H1 (cell line): ENCODE measurements at regions not wholly inside any gene's neighbourhood (a gene's known extent, or its start where the extent isn't known, plus 50 kb on each side); places are given as distances from the start of the nearest gene placed in this dataset.

Experiments
- CTCF ChIA-PET: fragments of 300-600 bp; sonication (Branson Sonifier 250); formaldehyde crosslinking; loops from one replicate; lab custom pipeline; 2021; ENCODE audit not compliant: partially characterized antibody; lab: Charles Lee
- POLR2A ChIA-PET: fragments of 300-600 bp; sonication (Branson Sonifier 250); formaldehyde crosslinking; loops from one replicate; lab custom pipeline; 2021; ENCODE audit warnings: inconsistent platforms; ENCODE audit not compliant: partially characterized antibody; lab: Charles Lee
- DNase-seq, 2 experiments: peaks; one replicate each; pipeline versions ENCODE4 v3.0.0 to v3.0.0-alpha.2; 2010 to 2022; ENCODE audit warnings: low spot score in 2 of 2, low read depth in 1 of 2, mixed read lengths in 1 of 2
- FAIRE-seq: peaks from 2 replicates; lab custom pipeline; 2011; peaks lifted over from hg19 to GRCh38; lab: Jason Lieb, UNC
- H2AFZ ChIP-seq: 2 replicates; pipeline ENCODE4 v1.8.1; 2012; ENCODE audit warnings: low read length, inconsistent platforms
- H2AK5ac ChIP-seq: 2 replicates; pipeline ENCODE4 v1.6.1; 2013; ENCODE audit warnings: low read depth, low read length
- H2BK120ac ChIP-seq: replicated peaks from 2 replicates; pipeline ENCODE3; 2013; ENCODE audit warnings: low read depth, low read length, inconsistent platforms
- H2BK12ac ChIP-seq: 2 replicates; pipeline ENCODE4 v1.6.1; 2013; ENCODE audit warnings: low read depth, low read length
- H2BK15ac ChIP-seq: 2 replicates; pipeline ENCODE4 v1.6.1; 2013; ENCODE audit warnings: low read length
- H2BK20ac ChIP-seq: 2 replicates; pipeline ENCODE4 v1.6.1; 2013; ENCODE audit warnings: low read length
- H2BK5ac ChIP-seq: 2 replicates; pipeline ENCODE4 v1.6.1; 2013; ENCODE audit warnings: low read depth, low read length
- H3K14ac ChIP-seq: 2 replicates; pipeline ENCODE4 v1.6.1; 2013; ENCODE audit warnings: inconsistent platforms; ENCODE audit not compliant: insufficient read length
- H3K18ac ChIP-seq: 2 replicates; pipeline ENCODE4 v1.6.1; 2013; ENCODE audit warnings: low read length; ENCODE audit errors: extremely low read depth
- H3K23ac ChIP-seq: 2 replicates; pipeline ENCODE4 v1.6.1; 2013; ENCODE audit warnings: inconsistent platforms; ENCODE audit not compliant: insufficient read length
- H3K23me2 ChIP-seq: 2 replicates; pipeline ENCODE4 v1.6.1; 2013; ENCODE audit warnings: low read depth, low read length
- H3K27ac ChIP-seq: 2 replicates; pipeline ENCODE4 v1.6.1; 2011; ENCODE audit warnings: low read depth, low read length, inconsistent platforms
- H3K27me3 ChIP-seq, 4 experiments: replicated peaks in 1 of 4; 1 replicate in 1 of 4; 2 replicates in 3 of 4; pipeline versions ENCODE4 v1.6.1 to v1.8.1; 2011 to 2013; ENCODE audit warnings: low read length in 3 of 4, mild to moderate bottlenecking in 3 of 4, inconsistent platforms in 2 of 4, mixed read lengths in 2 of 4, moderate library complexity in 1 of 4; ENCODE audit not compliant: control insufficient read depth in 3 of 4, insufficient read depth in 3 of 4; ENCODE audit errors: extremely low read depth in 1 of 4
- H3K36me3 ChIP-seq, 4 experiments: 2 replicates each; pipeline versions ENCODE4 v1.6.1 to v1.8.1; 2011 to 2013; ENCODE audit warnings: mild to moderate bottlenecking in 4 of 4, low read length in 3 of 4, moderate library complexity in 2 of 4, control low read depth in 1 of 4, inconsistent platforms in 1 of 4; ENCODE audit not compliant: insufficient read depth in 4 of 4, control insufficient read depth in 2 of 4
- H3K4ac ChIP-seq: replicated peaks from 2 replicates; pipeline ENCODE3; 2013; ENCODE audit warnings: low read length, low read depth, mixed read lengths, inconsistent platforms; ENCODE audit not compliant: insufficient read length
- H3K4me1 ChIP-seq, 4 experiments: replicated peaks in 1 of 4; 1 replicate in 1 of 4; 2 replicates in 3 of 4; pipeline versions ENCODE4 v1.6.1 to v1.8.1; 2011 to 2013; ENCODE audit warnings: low read length in 3 of 4, inconsistent platforms in 2 of 4, mixed read lengths in 1 of 4; ENCODE audit not compliant: insufficient read depth in 4 of 4, control insufficient read depth in 3 of 4
- H3K4me2 ChIP-seq, 2 experiments: 2 replicates each; pipeline versions ENCODE4 v1.6.1 to v1.8.1; 2011 to 2013; ENCODE audit warnings: low read depth in 2 of 2, low read length in 2 of 2, control low read depth in 1 of 2, inconsistent platforms in 1 of 2, mild to moderate bottlenecking in 1 of 2; ENCODE audit not compliant: insufficient read depth in 1 of 2
- H3K4me3 ChIP-seq, 4 experiments: fragments of 200-600, 300-600 bp in 1 of 4; sonication (generic), shearing (Covaris generic), sonication (Bioruptor Twin) in 1 of 4; 2 replicates each; pipeline versions ENCODE4 v1.5.1 to v1.8.1; 2011 to 2016; ENCODE audit warnings: low read length in 4 of 4, low read depth in 3 of 4, control low read depth in 2 of 4, inconsistent platforms in 2 of 4, mild to moderate bottlenecking in 2 of 4, mixed read lengths in 1 of 4, moderate library complexity in 1 of 4; ENCODE audit not compliant: insufficient read depth in 2 of 4; ENCODE audit errors: extremely low read depth in 1 of 4
- H3K56ac ChIP-seq: replicated peaks from 2 replicates; pipeline ENCODE3; 2013; ENCODE audit warnings: low read depth, mild to moderate bottlenecking, mixed read lengths, low read length, inconsistent platforms; ENCODE audit not compliant: insufficient read length
- H3K79me1 ChIP-seq: 2 replicates; pipeline ENCODE4 v1.6.1; 2013; ENCODE audit warnings: low read depth, low read length, control low read depth
- H3K79me2 ChIP-seq, 2 experiments: 2 replicates each; pipeline versions ENCODE4 v1.6.1 to v1.8.1; 2012 to 2013; ENCODE audit warnings: low read length in 2 of 2, mild to moderate bottlenecking in 2 of 2, inconsistent platforms in 1 of 2; ENCODE audit not compliant: insufficient read depth in 2 of 2, control insufficient read depth in 1 of 2
- H3K9ac ChIP-seq, 4 experiments: replicated peaks in 1 of 4; 1 replicate in 1 of 4; 2 replicates in 3 of 4; pipeline versions ENCODE4 v1.6.1 to v1.8.1; 2011 to 2013; ENCODE audit warnings: low read depth in 3 of 4, low read length in 3 of 4, control low read depth in 2 of 4, mild to moderate bottlenecking in 2 of 4, moderate library complexity in 2 of 4, inconsistent platforms in 1 of 4; ENCODE audit errors: extremely low read depth in 1 of 4
- H3K9me3 ChIP-seq, 2 experiments: 2 replicates each; pipeline versions ENCODE4 v1.6.1 to v1.8.1; 2012 to 2013; ENCODE audit warnings: mild to moderate bottlenecking in 2 of 2, moderate library complexity in 2 of 2, control low read depth in 1 of 2, inconsistent platforms in 1 of 2, low read depth in 1 of 2, low read length in 1 of 2, mixed read lengths in 1 of 2; ENCODE audit not compliant: insufficient read depth in 2 of 2
- H4K20me1 ChIP-seq, 2 experiments: replicated peaks in 1 of 2; 2 replicates each; pipeline versions ENCODE3 to v1.8.1; 2011 to 2013; ENCODE audit warnings: inconsistent platforms in 2 of 2, low read length in 2 of 2, mild to moderate bottlenecking in 1 of 2; ENCODE audit not compliant: insufficient read depth in 2 of 2, control insufficient read depth in 1 of 2
- H4K5ac ChIP-seq: 2 replicates; pipeline ENCODE4 v1.6.1; 2013; ENCODE audit warnings: low read length, low read depth, mixed read lengths, inconsistent platforms; ENCODE audit not compliant: insufficient read length
- H4K8ac ChIP-seq: 2 replicates; pipeline ENCODE4 v1.8.0; 2013; ENCODE audit warnings: mild to moderate bottlenecking, moderate library complexity, low read length, inconsistent platforms; ENCODE audit not compliant: insufficient read depth; ENCODE audit errors: extremely low read depth
- H4K91ac ChIP-seq: replicated peaks from 2 replicates; pipeline ENCODE3; 2013; ENCODE audit warnings: low read length, mixed read lengths, inconsistent platforms; ENCODE audit not compliant: insufficient read length
- JUND ChIP-seq: IDR thresholded peaks from 2 replicates; pipeline ENCODE4 v1.6.1; 2011; ENCODE audit warnings: mild to moderate bottlenecking, improper control_type of control experiment, low read length
- NRF1 ChIP-seq: IDR thresholded peaks from 2 replicates; pipeline ENCODE4 v1.6.1; 2011; ENCODE audit warnings: mild to moderate bottlenecking, low read depth, low read length, improper control_type of control experiment
- POU5F1 ChIP-seq: IDR thresholded peaks from 2 replicates; pipeline ENCODE4 v1.6.1; 2011; ENCODE audit warnings: low read depth, mild to moderate bottlenecking, low read length, moderate library complexity
- SP2 ChIP-seq: IDR thresholded peaks from 2 replicates; pipeline ENCODE4 v1.6.1; 2012; ENCODE audit warnings: mild to moderate bottlenecking, low read length, inconsistent platforms
- TCF12 ChIP-seq: IDR thresholded peaks from 2 replicates; pipeline ENCODE4 v1.6.1; 2011; ENCODE audit warnings: low read depth, mild to moderate bottlenecking, low read length
- WGBS, 2 experiments: shearing (Covaris generic) in 1 of 2; methylation state at CpG; one replicate each; pipeline versions ENCODE4 v1.1.6 to v1.1.7; 2013 to 2015; ENCODE audit warnings: low lambda C conversion rate in 2 of 2, mixed read lengths in 2 of 2, inconsistent platforms in 1 of 2, low coverage in 1 of 2, missing lambda C conversion rate in 1 of 2; ENCODE audit not compliant: insufficient replicate concordance in 2 of 2, insufficient coverage in 1 of 2, insufficient read length in 1 of 2; ENCODE audit errors: extremely low coverage in 1 of 2, missing lambda C conversion rate in 1 of 2; 5-methylcytosine and 5-hydroxymethylcytosine counted together
- TF ChIP-seq, protein P1 (sequence below): IDR thresholded peaks from 2 replicates; pipeline ENCODE4 v1.6.1; 2012; ENCODE audit warnings: inconsistent platforms

DNA sequence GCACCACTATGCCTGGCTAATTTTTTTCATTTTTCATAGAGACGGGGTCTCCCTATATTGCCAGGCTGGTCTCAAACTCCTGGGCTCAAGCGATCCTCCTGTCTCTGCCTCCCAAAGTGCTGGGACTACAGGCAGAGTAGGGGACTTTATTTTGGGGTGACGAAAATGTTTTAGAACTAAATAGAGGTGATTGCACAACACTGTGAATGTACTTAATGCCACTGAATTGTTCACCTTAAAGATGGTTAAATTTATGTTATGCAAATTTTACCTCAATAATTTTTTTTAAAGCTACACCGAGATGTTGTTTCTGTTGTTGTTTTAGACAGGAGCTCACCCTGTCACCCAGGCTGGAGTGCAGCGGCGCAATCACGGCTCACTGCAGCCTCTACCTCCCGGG is 111.9 kb upstream of the SEC14L1 start:
- POLR2A ChIA-PET: interaction anchor here (1.0 kb wide), 1 partner anchor 26 kb away, joined by 4 read pairs; no protein-coding TSS in a partner anchor
- H2BK120ac ChIP-seq: no peak overlapping the region
- FAIRE-seq: no peak

More for the DNA sequence above, 111.9 kb upstream of the SEC14L1 start:
- H2BK12ac ChIP-seq: no peak overlapping the region
- no peak for TF ChIP-seq JUND
- TF ChIP-seq TCF12: no peak
- TF ChIP-seq POU5F1: no peak
- TF ChIP-seq SP2: no peak
- TF ChIP-seq NRF1: no peak
- TF ChIP-seq, protein P1, sequence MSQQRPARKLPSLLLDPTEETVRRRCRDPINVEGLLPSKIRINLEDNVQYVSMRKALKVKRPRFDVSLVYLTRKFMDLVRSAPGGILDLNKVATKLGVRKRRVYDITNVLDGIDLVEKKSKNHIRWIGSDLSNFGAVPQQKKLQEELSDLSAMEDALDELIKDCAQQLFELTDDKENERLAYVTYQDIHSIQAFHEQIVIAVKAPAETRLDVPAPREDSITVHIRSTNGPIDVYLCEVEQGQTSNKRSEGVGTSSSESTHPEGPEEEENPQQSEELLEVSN: no peak
- no peaks in the 10 kb centered on the region for H3K4me1 ChIP-seq
- no peak overlapping the region for H3K4ac ChIP-seq
- H3K14ac ChIP-seq: no peak overlapping the region
- CTCF ChIA-PET: interaction anchor here (1.1 to 2.4 kb wide), 2 partner anchors 8 to 27 kb away, joined by 3 to 7 read pairs; no protein-coding TSS in a partner anchor
- WGBS, 2 experiments: 92% methylated on average over 8 of the region's 8 CpGs; no CpG with 5 or more reads in 1 of the 2 experiments
- no peak overlapping the region for H4K5ac ChIP-seq
- no peak for DNase-seq
- H2AK5ac ChIP-seq: no peak overlapping the region
- no peak overlapping the region for H3K23ac ChIP-seq
- no peak overlapping the region for H2BK20ac ChIP-seq
- H3K9me3 ChIP-seq: peaks cover 2 to 6% of the 10 kb centered on the region in 2 experiments; a peak in 3 of 4 replicates
- H3K79me2 ChIP-seq: no peaks in the 10 kb centered on the region
- no peak overlapping the region for H3K56ac ChIP-seq
- H4K8ac ChIP-seq: no peak overlapping the region
- H3K79me1 ChIP-seq: no peaks in the 10 kb centered on the region
- H3K27me3 ChIP-seq: no peaks in the 10 kb centered on the region; a peak in 1 of 7 replicates
- H3K27ac ChIP-seq: no peak overlapping the region
- H3K9ac ChIP-seq: no peak overlapping the region
- H2BK5ac ChIP-seq: no peak overlapping the region
- no peak overlapping the region for H3K4me3 ChIP-seq
- H3K23me2 ChIP-seq: no peaks in the 10 kb centered on the region
- H2BK15ac ChIP-seq: no peak overlapping the region
- H3K18ac ChIP-seq: no peak overlapping the region
- no peaks in the 10 kb centered on the region for H3K36me3 ChIP-seq
- H4K20me1 ChIP-seq: no peaks in the 10 kb centered on the region
- H2AFZ ChIP-seq: no peak overlapping the region
- H4K91ac ChIP-seq: no peak overlapping the region
- no peak overlapping the region for H3K4me2 ChIP-seq
